ENCODE measurements at regions not wholly inside any gene's neighbourhood (a gene's known extent, or its start where the extent isn't known, plus 50 kb on each side); places are given as distances from the start of the nearest gene placed in this dataset.

DNA sequence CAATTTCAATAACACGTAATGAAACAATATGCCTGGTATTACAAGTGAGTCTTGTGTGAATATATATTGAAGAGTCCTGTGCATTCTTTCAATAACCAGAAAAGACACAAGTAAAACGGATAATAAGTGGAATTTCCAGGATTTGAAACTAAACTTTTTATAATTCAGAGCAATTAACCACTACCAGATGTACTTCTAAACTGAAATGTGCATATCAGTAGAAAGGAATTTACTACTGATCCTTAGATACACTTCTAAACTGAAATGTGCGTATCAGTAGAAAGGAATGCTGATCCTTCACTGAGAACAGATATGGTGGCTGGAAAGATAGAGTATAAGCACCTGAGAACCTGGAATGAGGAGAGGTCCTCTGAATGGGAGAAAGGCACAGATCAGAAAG lies 470.9 kb upstream of the SPHKAP start (continued):
- no peak for TF ChIP-seq RFX3 (CRISPR knock-in tag; IDR thresholded peaks at IDR 0.05)
- no peak for TF ChIP-seq MED8 (CRISPR knock-in tag; IDR thresholded peaks at IDR 0.05; ENCODE audit: insufficient replicate concordance)
- TF ChIP-seq, protein P1, sequence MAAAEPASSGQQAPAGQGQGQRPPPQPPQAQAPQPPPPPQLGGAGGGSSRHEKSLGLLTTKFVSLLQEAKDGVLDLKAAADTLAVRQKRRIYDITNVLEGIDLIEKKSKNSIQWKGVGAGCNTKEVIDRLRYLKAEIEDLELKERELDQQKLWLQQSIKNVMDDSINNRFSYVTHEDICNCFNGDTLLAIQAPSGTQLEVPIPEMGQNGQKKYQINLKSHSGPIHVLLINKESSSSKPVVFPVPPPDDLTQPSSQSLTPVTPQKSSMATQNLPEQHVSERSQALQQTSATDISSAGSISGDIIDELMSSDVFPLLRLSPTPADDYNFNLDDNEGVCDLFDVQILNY (CRISPR knock-in tag; conservative IDR thresholded peaks at IDR 0.05), result no peak

DNA sequence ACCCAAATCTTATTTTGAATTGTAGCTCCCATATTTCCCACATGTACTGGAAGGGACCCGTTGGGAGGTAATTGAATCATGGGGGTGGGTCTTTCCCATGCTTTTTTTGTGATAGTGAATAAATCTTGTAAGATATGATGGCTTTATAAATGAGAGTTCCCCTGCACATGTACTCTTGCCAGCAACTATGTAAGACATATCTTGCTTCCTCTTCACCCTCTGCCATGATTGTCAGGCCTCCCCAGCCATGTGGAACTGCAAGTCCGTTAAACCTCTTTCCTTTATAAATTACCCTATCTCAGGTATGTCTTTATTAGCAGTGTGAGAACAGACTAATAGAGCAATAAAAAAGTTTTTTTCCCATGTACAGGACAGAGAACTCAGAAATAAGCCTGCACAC lies 468.4 kb upstream of the SPHKAP start:
- WGBS (ENCODE audit: low lambda C conversion rate), result 2% methylated on average over 2 of the region's 2 CpGs
- BruUV-seq (replicated peaks), result no TSS peak
- Histone ChIP-seq H3K4me1 (ENCODE audit: insufficient read depth, low read length) (no peaks in the 10 kb centered on the region), H3K27me3 (ENCODE audit: control insufficient read depth in 1 of 2, insufficient read depth in 2 of 2, low read length in 2 of 2) (no peaks in the 10 kb centered on the region), H3K27ac (ENCODE audit: extremely low read length, insufficient read depth, low read length) (no peak overlapping the region), H3K9me3 (ENCODE audit: low read length) (peaks cover 8% of the 10 kb centered on the region), H3K79me2 (ENCODE audit: insufficient read depth, low read length) (no peaks in the 10 kb centered on the region), H3K4me2 (ENCODE audit: low read depth, low read length) (no peak overlapping the region), H2AFZ (ENCODE audit: low read length) (no peak overlapping the region), H4K20me1 (ENCODE audit: insufficient read depth, low read length) (no peaks in the 10 kb centered on the region), H3K36me3 (replicated peaks in 1 of 2; ENCODE audit: control insufficient read depth in 1 of 2, insufficient read depth in 2 of 2, low read length in 2 of 2) (no peaks in the 10 kb centered on the region), H3K4me3 (replicated peaks in 1 of 3; ENCODE audit: insufficient read depth in 1 of 3, low read depth in 2 of 3, low read length in 3 of 3) (no peak overlapping the region), H3K9ac (ENCODE audit: insufficient read depth, low read depth, low read length) (no peak overlapping the region)
- in situ Hi-C loops (cut with HindIII; ENCODE audit: extremely low pct_ligation_motif_present, low pct_unique_long_range_greater_than_20kb) (loop anchor here (25.0 kb wide), 1 partner anchor 738 kb away; no protein-coding TSS in a partner anchor), intact Hi-C loops (cut with micrococcal nuclease; ENCODE audit: unreplicated experiment) (no loop called here)
- no peak for FAIRE-seq
- DNase-seq (ENCODE audit: low spot score), result no peak
- POLR2A ChIA-PET, result no interaction called here
- CTCF ChIA-PET (ENCODE audit: low intra/inter-chr PET ratio, low total read pairs), result no interaction called here
- ATAC-seq, result no peak
- TF ChIP-seq CHD2 (IDR thresholded peaks at IDR 0.05; ENCODE audit: low read depth, low read length) (no peak), ARNT (IDR thresholded peaks at IDR 0.05) (no peak), MAF1 (CRISPR knock-in tag; IDR thresholded peaks at IDR 0.05; ENCODE audit: borderline replicate concordance) (no peak), CBX2 (IDR thresholded peaks at IDR 0.05; ENCODE audit: low read depth, low read length) (no peak), CBX2 (CRISPR knock-in tag; IDR thresholded peaks at IDR 0.05; ENCODE audit: low read depth) (no peak), KLF13 (CRISPR knock-in tag; IDR thresholded peaks at IDR 0.05) (no peak), CAMTA2 (CRISPR knock-in tag; IDR thresholded peaks at IDR 0.05; ENCODE audit: borderline replicate concordance) (no peak)
- TF ChIP-seq, protein P2, sequence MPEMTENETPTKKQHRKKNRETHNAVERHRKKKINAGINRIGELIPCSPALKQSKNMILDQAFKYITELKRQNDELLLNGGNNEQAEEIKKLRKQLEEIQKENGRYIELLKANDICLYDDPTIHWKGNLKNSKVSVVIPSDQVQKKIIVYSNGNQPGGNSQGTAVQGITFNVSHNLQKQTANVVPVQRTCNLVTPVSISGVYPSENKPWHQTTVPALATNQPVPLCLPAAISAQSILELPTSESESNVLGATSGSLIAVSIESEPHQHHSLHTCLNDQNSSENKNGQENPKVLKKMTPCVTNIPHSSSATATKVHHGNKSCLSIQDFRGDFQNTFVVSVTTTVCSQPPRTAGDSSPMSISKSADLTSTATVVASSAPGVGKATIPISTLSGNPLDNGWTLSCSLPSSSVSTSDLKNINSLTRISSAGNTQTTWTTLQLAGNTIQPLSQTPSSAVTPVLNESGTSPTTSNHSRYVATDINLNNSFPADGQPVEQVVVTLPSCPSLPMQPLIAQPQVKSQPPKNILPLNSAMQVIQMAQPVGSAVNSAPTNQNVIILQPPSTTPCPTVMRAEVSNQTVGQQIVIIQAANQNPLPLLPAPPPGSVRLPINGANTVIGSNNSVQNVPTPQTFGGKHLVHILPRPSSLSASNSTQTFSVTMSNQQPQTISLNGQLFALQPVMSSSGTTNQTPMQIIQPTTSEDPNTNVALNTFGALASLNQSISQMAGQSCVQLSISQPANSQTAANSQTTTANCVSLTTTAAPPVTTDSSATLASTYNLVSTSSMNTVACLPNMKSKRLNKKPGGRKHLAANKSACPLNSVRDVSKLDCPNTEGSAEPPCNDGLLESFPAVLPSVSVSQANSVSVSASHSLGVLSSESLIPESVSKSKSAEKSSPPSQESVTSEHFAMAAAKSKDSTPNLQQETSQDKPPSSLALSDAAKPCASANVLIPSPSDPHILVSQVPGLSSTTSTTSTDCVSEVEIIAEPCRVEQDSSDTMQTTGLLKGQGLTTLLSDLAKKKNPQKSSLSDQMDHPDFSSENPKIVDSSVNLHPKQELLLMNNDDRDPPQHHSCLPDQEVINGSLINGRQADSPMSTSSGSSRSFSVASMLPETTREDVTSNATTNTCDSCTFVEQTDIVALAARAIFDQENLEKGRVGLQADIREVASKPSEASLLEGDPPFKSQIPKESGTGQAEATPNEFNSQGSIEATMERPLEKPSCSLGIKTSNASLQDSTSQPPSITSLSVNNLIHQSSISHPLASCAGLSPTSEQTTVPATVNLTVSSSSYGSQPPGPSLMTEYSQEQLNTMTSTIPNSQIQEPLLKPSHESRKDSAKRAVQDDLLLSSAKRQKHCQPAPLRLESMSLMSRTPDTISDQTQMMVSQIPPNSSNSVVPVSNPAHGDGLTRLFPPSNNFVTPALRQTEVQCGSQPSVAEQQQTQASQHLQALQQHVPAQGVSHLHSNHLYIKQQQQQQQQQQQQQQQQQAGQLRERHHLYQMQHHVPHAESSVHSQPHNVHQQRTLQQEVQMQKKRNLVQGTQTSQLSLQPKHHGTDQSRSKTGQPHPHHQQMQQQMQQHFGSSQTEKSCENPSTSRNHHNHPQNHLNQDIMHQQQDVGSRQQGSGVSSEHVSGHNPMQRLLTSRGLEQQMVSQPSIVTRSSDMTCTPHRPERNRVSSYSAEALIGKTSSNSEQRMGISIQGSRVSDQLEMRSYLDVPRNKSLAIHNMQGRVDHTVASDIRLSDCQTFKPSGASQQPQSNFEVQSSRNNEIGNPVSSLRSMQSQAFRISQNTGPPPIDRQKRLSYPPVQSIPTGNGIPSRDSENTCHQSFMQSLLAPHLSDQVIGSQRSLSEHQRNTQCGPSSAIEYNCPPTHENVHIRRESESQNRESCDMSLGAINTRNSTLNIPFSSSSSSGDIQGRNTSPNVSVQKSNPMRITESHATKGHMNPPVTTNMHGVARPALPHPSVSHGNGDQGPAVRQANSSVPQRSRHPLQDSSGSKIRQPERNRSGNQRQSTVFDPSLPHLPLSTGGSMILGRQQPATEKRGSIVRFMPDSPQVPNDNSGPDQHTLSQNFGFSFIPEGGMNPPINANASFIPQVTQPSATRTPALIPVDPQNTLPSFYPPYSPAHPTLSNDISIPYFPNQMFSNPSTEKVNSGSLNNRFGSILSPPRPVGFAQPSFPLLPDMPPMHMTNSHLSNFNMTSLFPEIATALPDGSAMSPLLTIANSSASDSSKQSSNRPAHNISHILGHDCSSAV (CRISPR knock-in tag; IDR thresholded peaks at IDR 0.05; ENCODE audit: borderline replicate concordance), result no peak
- TF ChIP-seq, protein P3, sequence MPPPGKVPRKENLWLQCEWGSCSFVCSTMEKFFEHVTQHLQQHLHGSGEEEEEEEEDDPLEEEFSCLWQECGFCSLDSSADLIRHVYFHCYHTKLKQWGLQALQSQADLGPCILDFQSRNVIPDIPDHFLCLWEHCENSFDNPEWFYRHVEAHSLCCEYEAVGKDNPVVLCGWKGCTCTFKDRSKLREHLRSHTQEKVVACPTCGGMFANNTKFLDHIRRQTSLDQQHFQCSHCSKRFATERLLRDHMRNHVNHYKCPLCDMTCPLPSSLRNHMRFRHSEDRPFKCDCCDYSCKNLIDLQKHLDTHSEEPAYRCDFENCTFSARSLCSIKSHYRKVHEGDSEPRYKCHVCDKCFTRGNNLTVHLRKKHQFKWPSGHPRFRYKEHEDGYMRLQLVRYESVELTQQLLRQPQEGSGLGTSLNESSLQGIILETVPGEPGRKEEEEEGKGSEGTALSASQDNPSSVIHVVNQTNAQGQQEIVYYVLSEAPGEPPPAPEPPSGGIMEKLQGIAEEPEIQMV (CRISPR knock-in tag; IDR thresholded peaks at IDR 0.05; ENCODE audit: low read depth), result no peak
- TF ChIP-seq, protein P4, sequence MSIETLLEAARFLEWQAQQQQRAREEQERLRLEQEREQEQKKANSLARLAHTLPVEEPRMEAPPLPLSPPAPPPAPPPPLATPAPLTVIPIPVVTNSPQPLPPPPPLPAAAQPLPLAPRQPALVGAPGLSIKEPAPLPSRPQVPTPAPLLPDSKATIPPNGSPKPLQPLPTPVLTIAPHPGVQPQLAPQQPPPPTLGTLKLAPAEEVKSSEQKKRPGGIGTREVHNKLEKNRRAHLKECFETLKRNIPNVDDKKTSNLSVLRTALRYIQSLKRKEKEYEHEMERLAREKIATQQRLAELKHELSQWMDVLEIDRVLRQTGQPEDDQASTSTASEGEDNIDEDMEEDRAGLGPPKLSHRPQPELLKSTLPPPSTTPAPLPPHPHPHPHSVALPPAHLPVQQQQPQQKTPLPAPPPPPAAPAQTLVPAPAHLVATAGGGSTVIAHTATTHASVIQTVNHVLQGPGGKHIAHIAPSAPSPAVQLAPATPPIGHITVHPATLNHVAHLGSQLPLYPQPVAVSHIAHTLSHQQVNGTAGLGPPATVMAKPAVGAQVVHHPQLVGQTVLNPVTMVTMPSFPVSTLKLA (IDR thresholded peaks at IDR 0.05), result no peak

Data from HepG2 (cell line).